ENCODE measurements at regions not wholly inside any gene's neighbourhood (a gene's known extent, or its start where the extent isn't known, plus 50 kb on each side); places are given as distances from the start of the nearest gene placed in this dataset.

DNA sequence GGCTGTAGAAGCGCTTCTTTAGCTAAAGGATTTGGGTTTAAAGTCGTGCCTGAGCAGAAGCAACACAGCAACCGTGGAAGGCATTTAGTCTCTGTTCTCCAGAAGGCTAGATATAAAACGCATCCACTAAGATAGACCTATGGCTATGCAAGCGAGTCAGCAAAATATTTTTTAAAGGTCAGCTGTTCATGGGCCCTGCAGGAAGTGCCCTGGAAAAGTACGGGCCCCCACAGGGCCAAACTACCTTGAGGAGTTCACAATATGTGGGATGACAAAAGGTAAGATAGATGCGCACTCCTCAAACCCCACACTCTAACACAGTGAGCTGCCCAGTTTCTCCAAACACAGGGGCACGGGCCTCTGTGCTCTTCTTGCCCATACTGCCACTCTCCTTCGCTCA is 261.6 kb downstream of the VPS13C start:
- TF ChIP-seq, protein P1, sequence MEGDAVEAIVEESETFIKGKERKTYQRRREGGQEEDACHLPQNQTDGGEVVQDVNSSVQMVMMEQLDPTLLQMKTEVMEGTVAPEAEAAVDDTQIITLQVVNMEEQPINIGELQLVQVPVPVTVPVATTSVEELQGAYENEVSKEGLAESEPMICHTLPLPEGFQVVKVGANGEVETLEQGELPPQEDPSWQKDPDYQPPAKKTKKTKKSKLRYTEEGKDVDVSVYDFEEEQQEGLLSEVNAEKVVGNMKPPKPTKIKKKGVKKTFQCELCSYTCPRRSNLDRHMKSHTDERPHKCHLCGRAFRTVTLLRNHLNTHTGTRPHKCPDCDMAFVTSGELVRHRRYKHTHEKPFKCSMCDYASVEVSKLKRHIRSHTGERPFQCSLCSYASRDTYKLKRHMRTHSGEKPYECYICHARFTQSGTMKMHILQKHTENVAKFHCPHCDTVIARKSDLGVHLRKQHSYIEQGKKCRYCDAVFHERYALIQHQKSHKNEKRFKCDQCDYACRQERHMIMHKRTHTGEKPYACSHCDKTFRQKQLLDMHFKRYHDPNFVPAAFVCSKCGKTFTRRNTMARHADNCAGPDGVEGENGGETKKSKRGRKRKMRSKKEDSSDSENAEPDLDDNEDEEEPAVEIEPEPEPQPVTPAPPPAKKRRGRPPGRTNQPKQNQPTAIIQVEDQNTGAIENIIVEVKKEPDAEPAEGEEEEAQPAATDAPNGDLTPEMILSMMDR (IDR thresholded peaks at IDR 0.05; ENCODE audit: control extremely low read depth, extremely low read depth) = no peak
- DNase-seq = no peak
- no peak overlapping the region for H3K4me3 ChIP-seq

DNA sequence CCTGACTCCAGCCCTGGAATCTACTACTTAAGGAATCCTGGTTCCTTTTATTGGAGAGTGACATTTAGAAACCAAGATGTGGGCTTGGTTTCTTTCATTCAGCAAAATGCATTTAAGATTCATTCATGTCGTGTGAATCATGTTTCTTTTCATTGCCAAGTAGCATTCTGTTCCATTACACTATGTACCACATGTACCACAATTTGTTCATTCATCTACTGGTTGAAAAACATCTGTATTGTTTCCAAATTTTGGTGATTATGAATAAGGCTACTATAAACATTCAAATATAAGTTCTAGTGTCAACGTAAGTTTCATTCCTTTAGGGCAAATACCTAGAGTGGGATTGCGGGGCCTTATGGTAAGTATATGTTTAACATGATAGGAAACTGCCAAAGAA is 264.2 kb downstream of the VPS13C start:
- 69 to 91% methylated on average over 3 of the region's 3 CpGs for WGBS, 2 donors
- no peaks in the 10 kb centered on the region for H3K36me3 ChIP-seq (ENCODE audit: control insufficient read depth in 4 of 4, insufficient read depth in 4 of 4, low read length in 4 of 4)
- no peak for ATAC-seq (ENCODE audit: insufficient read depth, low FRiP score)
- no peak overlapping the region for H3K4me3 ChIP-seq
- TF ChIP-seq, protein P1 (IDR thresholded peaks at IDR 0.05; ENCODE audit: control extremely low read depth, extremely low read depth) = no peak
- H3K4me1 ChIP-seq (ENCODE audit: control insufficient read depth in 5 of 5, insufficient read depth in 5 of 5, low read length in 5 of 5) = no peaks in the 10 kb centered on the region
- H3K9me3 ChIP-seq (ENCODE audit: control insufficient read depth in 4 of 4, insufficient read depth in 3 of 4, low read length in 3 of 4) = peaks cover 0 to 5% (median 4%) of the 10 kb centered on the region in 4 donors
- no peaks in the 10 kb centered on the region for H3K27me3 ChIP-seq (ENCODE audit: control insufficient read depth in 3 of 3, insufficient read depth in 3 of 3, low read length in 2 of 3)
- no peak overlapping the region for H3K9ac ChIP-seq (ENCODE audit: insufficient read depth in 1 of 2, low read length in 2 of 2)
- DNase-seq = no peak
- H3K27ac ChIP-seq (ENCODE audit: low read depth in 1 of 2, low read length in 1 of 2) = no peak overlapping the region

More for the DNA sequence above, 261.6 kb downstream of the VPS13C start:
- H3K27me3 ChIP-seq (ENCODE audit: control insufficient read depth in 3 of 3, insufficient read depth in 3 of 3, low read length in 2 of 3) = no peaks in the 10 kb centered on the region
- H3K27ac ChIP-seq (ENCODE audit: low read depth in 1 of 2, low read length in 1 of 2) = no peak overlapping the region
- H3K4me1 ChIP-seq (ENCODE audit: control insufficient read depth in 5 of 5, insufficient read depth in 5 of 5, low read length in 5 of 5) = no peaks in the 10 kb centered on the region
- WGBS, 2 donors = 76 to 83% methylated on average over 9 of the region's 9 CpGs
- no peak for ATAC-seq (ENCODE audit: insufficient read depth, low FRiP score)
- no peak overlapping the region for H3K9ac ChIP-seq (ENCODE audit: insufficient read depth in 1 of 2, low read length in 2 of 2)
- H3K36me3 ChIP-seq (ENCODE audit: control insufficient read depth in 4 of 4, insufficient read depth in 4 of 4, low read length in 4 of 4) = no peaks in the 10 kb centered on the region
- peaks cover 0 to 6% (median under 1%) of the 10 kb centered on the region in 4 donors for H3K9me3 ChIP-seq (ENCODE audit: control insufficient read depth in 4 of 4, insufficient read depth in 3 of 4, low read length in 3 of 4)

DNA sequence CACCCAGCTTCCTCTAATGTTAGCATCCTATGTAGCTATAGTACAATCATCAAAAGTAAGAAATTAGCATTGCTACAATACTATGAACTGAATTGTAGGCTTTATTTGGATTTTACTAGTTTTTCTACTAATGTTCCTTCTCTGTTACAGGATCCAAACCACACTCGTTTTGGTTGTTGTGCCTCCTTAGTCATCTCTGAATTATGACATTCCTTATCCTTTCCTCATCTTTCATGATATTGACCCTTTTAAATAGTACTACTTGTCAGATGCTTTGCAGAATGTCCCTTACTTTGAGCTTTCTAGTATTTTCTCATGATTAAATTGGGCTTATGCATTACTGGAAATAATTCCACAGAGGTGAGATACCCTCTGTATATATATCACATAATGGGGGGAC is 265.4 kb downstream of the VPS13C start:
- H3K9ac ChIP-seq (ENCODE audit: insufficient read depth in 1 of 2, low read length in 2 of 2) = no peak overlapping the region
- no peak overlapping the region for H3K4me3 ChIP-seq
- H3K36me3 ChIP-seq (ENCODE audit: control insufficient read depth in 4 of 4, insufficient read depth in 4 of 4, low read length in 4 of 4) = no peaks in the 10 kb centered on the region
- no peaks in the 10 kb centered on the region for H3K27me3 ChIP-seq (ENCODE audit: control insufficient read depth in 3 of 3, insufficient read depth in 3 of 3, low read length in 2 of 3)
- TF ChIP-seq, protein P1 (IDR thresholded peaks at IDR 0.05; ENCODE audit: control extremely low read depth, extremely low read depth) = no peak
- H3K27ac ChIP-seq (ENCODE audit: low read depth in 1 of 2, low read length in 1 of 2) = no peak overlapping the region
- no peak for ATAC-seq (ENCODE audit: insufficient read depth, low FRiP score)
- no peaks in the 10 kb centered on the region for H3K4me1 ChIP-seq (ENCODE audit: control insufficient read depth in 5 of 5, insufficient read depth in 5 of 5, low read length in 5 of 5)
- no peak for DNase-seq
- 31 to 59% methylated on average over 1 of the region's 1 CpG for WGBS, 2 donors
- H3K9me3 ChIP-seq (ENCODE audit: control insufficient read depth in 4 of 4, insufficient read depth in 3 of 4, low read length in 3 of 4) = peaks cover 0 to 5% (median 2%) of the 10 kb centered on the region in 4 donors

DNA sequence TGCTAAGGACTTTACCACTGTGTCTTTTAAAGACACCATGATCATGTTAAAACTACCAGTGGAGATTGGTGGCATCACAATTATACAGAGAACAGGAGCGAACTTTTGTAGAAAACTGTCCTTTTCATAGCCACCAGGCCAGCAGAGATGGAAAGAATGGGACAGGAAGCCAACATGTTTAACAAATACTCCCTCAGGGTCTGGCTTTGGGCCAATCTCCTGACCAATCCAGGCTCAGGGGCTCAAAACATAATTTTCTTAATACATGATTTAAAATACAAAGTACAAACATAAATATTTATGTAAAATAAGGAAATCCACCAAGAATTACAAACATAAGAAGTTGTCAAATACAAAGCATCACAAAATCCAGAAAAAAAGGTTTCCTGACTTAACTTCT is 266.0 kb downstream of the VPS13C start:
- TF ChIP-seq, protein P1 (IDR thresholded peaks at IDR 0.05; ENCODE audit: control extremely low read depth, extremely low read depth) = no peak

More for the DNA sequence above, 266.0 kb downstream of the VPS13C start:
- no peak for ATAC-seq (ENCODE audit: insufficient read depth, low FRiP score)
- H3K27me3 ChIP-seq (ENCODE audit: control insufficient read depth in 3 of 3, insufficient read depth in 3 of 3, low read length in 2 of 3) = no peaks in the 10 kb centered on the region
- no peaks in the 10 kb centered on the region for H3K36me3 ChIP-seq (ENCODE audit: control insufficient read depth in 4 of 4, insufficient read depth in 4 of 4, low read length in 4 of 4)
- H3K4me1 ChIP-seq (ENCODE audit: control insufficient read depth in 5 of 5, insufficient read depth in 5 of 5, low read length in 5 of 5) = no peaks in the 10 kb centered on the region
- H3K9ac ChIP-seq (ENCODE audit: insufficient read depth in 1 of 2, low read length in 2 of 2) = no peak overlapping the region
- peaks cover 0 to 5% (median 2%) of the 10 kb centered on the region in 4 donors for H3K9me3 ChIP-seq (ENCODE audit: control insufficient read depth in 4 of 4, insufficient read depth in 3 of 4, low read length in 3 of 4)
- WGBS, 2 donors = 65 to 86% methylated on average over 1 of the region's 1 CpG
- no peak overlapping the region for H3K27ac ChIP-seq (ENCODE audit: low read depth in 1 of 2, low read length in 1 of 2)
- no peak overlapping the region for H3K4me3 ChIP-seq
- DNase-seq = peak; percentile 28 to 71 (median 64)

All from lung (tissue), 11 donors.